ENCODE measurements at regions not wholly inside any gene's neighbourhood (a gene's known extent, or its start where the extent isn't known, plus 50 kb on each side); places are given as distances from the start of the nearest gene placed in this dataset.
A peak's percentile ranks its signal among the peaks of the same experiment; 100 is the strongest.

- TF ChIP-seq CTCF (conservative IDR thresholded peaks at IDR 0.05) (no peak), ZFX (IDR thresholded peaks at IDR 0.05) (no peak)
- H3K27ac ChIP-seq = no peak overlapping the region
Measured at GRCh38 chr14:47874350-47874749, 198.9 kb upstream of the MDGA2 start.

- H3K27ac ChIP-seq = no peak overlapping the region
- no peak for TF ChIP-seq ZFX (IDR thresholded peaks at IDR 0.05)
Measured at GRCh38 chr14:47872588-47872987, 197.2 kb upstream of the MDGA2 start.

GRCh38 chr14:47863441-47863840, 188.0 kb upstream of the MDGA2 start:
- TF ChIP-seq ZFX (IDR thresholded peaks at IDR 0.05) = no peak
- TF ChIP-seq CTCF (conservative IDR thresholded peaks at IDR 0.05) = no peak
- H3K27ac ChIP-seq = peak overlapping the region; percentile 44; the same call in 1 of the 2 replicates

GRCh38 chr14:47857646-47858045, 182.2 kb upstream of the MDGA2 start:
- no peak overlapping the region for H3K27ac ChIP-seq
- TF ChIP-seq CTCF (conservative IDR thresholded peaks at IDR 0.05) = no peak
- TF ChIP-seq ZFX (IDR thresholded peaks at IDR 0.05) = no peak

- no peak for TF ChIP-seq CTCF (conservative IDR thresholded peaks at IDR 0.05)
- no peak for TF ChIP-seq ZFX (IDR thresholded peaks at IDR 0.05)
- no peak overlapping the region for H3K27ac ChIP-seq
Measured at GRCh38 chr14:47852278-47852677, 176.9 kb upstream of the MDGA2 start.

GRCh38 chr14:47846008-47846407, 170.6 kb upstream of the MDGA2 start:
- H3K27ac ChIP-seq = no peak overlapping the region
- TF ChIP-seq ZFX (IDR thresholded peaks at IDR 0.05) (no peak), CTCF (conservative IDR thresholded peaks at IDR 0.05) (no peak)

- H3K27ac ChIP-seq = no peak overlapping the region
- no peak for TF ChIP-seq CTCF (conservative IDR thresholded peaks at IDR 0.05)
- TF ChIP-seq ZFX (IDR thresholded peaks at IDR 0.05) = no peak
Measured at GRCh38 chr14:47843236-47843635, 167.8 kb upstream of the MDGA2 start.

- H3K27ac ChIP-seq = no peak overlapping the region
- TF ChIP-seq ZFX (IDR thresholded peaks at IDR 0.05) = no peak
- no peak for TF ChIP-seq CTCF (conservative IDR thresholded peaks at IDR 0.05)
Measured at GRCh38 chr14:47833011-47833410, 157.6 kb upstream of the MDGA2 start.

Measured in C4-2B (cell line).